OCI-LY7 (cell line): ENCODE measurements at regions not wholly inside any gene's neighbourhood (a gene's known extent, or its start where the extent isn't known, plus 50 kb on each side); places are given as distances from the start of the nearest gene placed in this dataset.

Experiments used
- EZH2phosphoT487 ChIP-seq: fragments of 200-600 bp; sonication (generic); IDR thresholded peaks from 2 replicates; pipeline ENCODE4 v1.6.1; 2018; ENCODE audit warnings: low read depth, borderline replicate concordance, mild to moderate bottlenecking, mixed run types, antibody characterized with exemption, low read length, moderate library complexity, mixed read lengths
- TF ChIP-seq, protein P1 (sequence below): fragments of 200-600 bp; sonication (generic); conservative IDR thresholded peaks from 2 replicates; pipeline ENCODE4 v1.5.1; 2014; ENCODE audit warnings: mild to moderate bottlenecking, antibody characterized with exemption, low read length, moderate library complexity, mixed read lengths

- TF ChIP-seq, protein P1, sequence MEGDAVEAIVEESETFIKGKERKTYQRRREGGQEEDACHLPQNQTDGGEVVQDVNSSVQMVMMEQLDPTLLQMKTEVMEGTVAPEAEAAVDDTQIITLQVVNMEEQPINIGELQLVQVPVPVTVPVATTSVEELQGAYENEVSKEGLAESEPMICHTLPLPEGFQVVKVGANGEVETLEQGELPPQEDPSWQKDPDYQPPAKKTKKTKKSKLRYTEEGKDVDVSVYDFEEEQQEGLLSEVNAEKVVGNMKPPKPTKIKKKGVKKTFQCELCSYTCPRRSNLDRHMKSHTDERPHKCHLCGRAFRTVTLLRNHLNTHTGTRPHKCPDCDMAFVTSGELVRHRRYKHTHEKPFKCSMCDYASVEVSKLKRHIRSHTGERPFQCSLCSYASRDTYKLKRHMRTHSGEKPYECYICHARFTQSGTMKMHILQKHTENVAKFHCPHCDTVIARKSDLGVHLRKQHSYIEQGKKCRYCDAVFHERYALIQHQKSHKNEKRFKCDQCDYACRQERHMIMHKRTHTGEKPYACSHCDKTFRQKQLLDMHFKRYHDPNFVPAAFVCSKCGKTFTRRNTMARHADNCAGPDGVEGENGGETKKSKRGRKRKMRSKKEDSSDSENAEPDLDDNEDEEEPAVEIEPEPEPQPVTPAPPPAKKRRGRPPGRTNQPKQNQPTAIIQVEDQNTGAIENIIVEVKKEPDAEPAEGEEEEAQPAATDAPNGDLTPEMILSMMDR = no peak
- TF ChIP-seq EZH2phosphoT487 = no peak
These were observed 93.1 kb downstream of the RHOB start for GRCh38 chr2:20539776-20540586.
